PFSK-1 (cell line): ENCODE measurements at regions not wholly inside any gene's neighbourhood (a gene's known extent, or its start where the extent isn't known, plus 50 kb on each side); places are given as distances from the start of the nearest gene placed in this dataset.

Source experiments
- SIN3A ChIP-seq: IDR thresholded peaks from 2 replicates; pipeline ENCODE4 v1.6.1; 2012; ENCODE audit warnings: mild to moderate bottlenecking, low read length, moderate library complexity, borderline replicate concordance; ENCODE audit not compliant: insufficient read depth
- TF ChIP-seq, protein P1 (sequence below), 2 experiments: IDR thresholded peaks; 2 replicates each; pipeline versions ENCODE4 v1.6.1 to v1.8.0; 2011 to 2012; ENCODE audit warnings: low read depth in 2 of 2, low read length in 2 of 2, control low read depth in 1 of 2, inconsistent platforms in 1 of 2, mild to moderate bottlenecking in 1 of 2, moderate library complexity in 1 of 2; ENCODE audit not compliant: insufficient read depth in 1 of 2

DNA sequence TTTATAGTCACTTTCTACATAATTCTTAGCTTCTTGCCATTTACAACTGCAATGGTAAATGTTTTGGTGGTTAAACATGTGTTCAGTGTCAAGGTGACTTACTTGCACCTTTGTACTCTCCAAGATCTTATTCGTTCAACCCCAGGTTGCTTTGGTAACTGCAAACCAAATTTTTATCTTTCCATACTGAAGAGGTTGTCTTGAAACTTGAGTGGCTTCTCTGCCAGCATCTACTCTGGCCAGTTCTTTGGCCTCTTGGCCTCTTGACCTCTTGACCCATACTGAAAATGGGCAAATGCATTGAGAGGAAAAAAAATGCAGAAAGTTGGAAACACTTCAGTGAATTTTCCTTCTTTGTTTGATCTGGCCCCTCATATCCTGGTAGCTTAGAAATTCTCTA is 88.0 kb upstream of the LRRC7 start:
- TF ChIP-seq, protein P1, sequence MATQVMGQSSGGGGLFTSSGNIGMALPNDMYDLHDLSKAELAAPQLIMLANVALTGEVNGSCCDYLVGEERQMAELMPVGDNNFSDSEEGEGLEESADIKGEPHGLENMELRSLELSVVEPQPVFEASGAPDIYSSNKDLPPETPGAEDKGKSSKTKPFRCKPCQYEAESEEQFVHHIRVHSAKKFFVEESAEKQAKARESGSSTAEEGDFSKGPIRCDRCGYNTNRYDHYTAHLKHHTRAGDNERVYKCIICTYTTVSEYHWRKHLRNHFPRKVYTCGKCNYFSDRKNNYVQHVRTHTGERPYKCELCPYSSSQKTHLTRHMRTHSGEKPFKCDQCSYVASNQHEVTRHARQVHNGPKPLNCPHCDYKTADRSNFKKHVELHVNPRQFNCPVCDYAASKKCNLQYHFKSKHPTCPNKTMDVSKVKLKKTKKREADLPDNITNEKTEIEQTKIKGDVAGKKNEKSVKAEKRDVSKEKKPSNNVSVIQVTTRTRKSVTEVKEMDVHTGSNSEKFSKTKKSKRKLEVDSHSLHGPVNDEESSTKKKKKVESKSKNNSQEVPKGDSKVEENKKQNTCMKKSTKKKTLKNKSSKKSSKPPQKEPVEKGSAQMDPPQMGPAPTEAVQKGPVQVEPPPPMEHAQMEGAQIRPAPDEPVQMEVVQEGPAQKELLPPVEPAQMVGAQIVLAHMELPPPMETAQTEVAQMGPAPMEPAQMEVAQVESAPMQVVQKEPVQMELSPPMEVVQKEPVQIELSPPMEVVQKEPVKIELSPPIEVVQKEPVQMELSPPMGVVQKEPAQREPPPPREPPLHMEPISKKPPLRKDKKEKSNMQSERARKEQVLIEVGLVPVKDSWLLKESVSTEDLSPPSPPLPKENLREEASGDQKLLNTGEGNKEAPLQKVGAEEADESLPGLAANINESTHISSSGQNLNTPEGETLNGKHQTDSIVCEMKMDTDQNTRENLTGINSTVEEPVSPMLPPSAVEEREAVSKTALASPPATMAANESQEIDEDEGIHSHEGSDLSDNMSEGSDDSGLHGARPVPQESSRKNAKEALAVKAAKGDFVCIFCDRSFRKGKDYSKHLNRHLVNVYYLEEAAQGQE (IDR thresholded peaks at IDR 0.05; ENCODE audit: insufficient read depth in 1 of 2, low read depth in 2 of 2, low read length in 2 of 2), result no peak
- TF ChIP-seq SIN3A, result no peak
